WTC11 (cell line): ENCODE measurements at regions not wholly inside any gene's neighbourhood (a gene's known extent, or its start where the extent isn't known, plus 50 kb on each side); places are given as distances from the start of the nearest gene placed in this dataset.

ENCODE experiments used
- CBFB ChIP-seq: sonication (generic); formaldehyde crosslinking; IDR thresholded peaks from 2 replicates; pipeline ENCODE4 v1.8.1; 2022; ENCODE audit warnings: mild to moderate bottlenecking, low read depth, missing genetic modification reagents
- CREM ChIP-seq: sonication (generic); formaldehyde crosslinking; IDR thresholded peaks from 2 replicates; pipeline ENCODE4 v1.8.1; 2022; ENCODE audit warnings: mild to moderate bottlenecking, missing genetic modification reagents, moderate library complexity
- JUN ChIP-seq: sonication (generic); formaldehyde crosslinking; IDR thresholded peaks from 2 replicates; pipeline ENCODE4 v1.8.0; 2023; ENCODE audit warnings: mild to moderate bottlenecking, missing genetic modification reagents
- KAT7 ChIP-seq: sonication (generic); formaldehyde crosslinking; IDR thresholded peaks from 2 replicates; pipeline ENCODE4 v1.8.1; 2023; ENCODE audit warnings: missing genetic modification reagents, mild to moderate bottlenecking, borderline replicate concordance
- ZBTB21 ChIP-seq: sonication (generic); formaldehyde crosslinking; IDR thresholded peaks from 2 replicates; pipeline ENCODE4 v1.8.1; 2023; ENCODE audit warnings: mild to moderate bottlenecking, missing genetic modification reagents, borderline replicate concordance
- ZNF138 ChIP-seq: sonication (generic); formaldehyde crosslinking; conservative IDR thresholded peaks from 2 replicates; pipeline ENCODE4 v1.8.1; 2022; ENCODE audit warnings: mild to moderate bottlenecking, moderate library complexity, missing genetic modification reagents
- ZNF263 ChIP-seq: sonication (generic); formaldehyde crosslinking; IDR thresholded peaks from 2 replicates; pipeline ENCODE4 v1.8.1; 2022; ENCODE audit warnings: low read depth, mild to moderate bottlenecking, moderate library complexity, missing genetic modification reagents
- TF ChIP-seq, protein P1 (sequence below): sonication (generic); formaldehyde crosslinking; IDR thresholded peaks from 2 replicates; pipeline ENCODE4 v1.8.1; 2023; ENCODE audit warnings: mild to moderate bottlenecking, missing genetic modification reagents, moderate library complexity
- TF ChIP-seq, protein P2 (sequence below): sonication (generic); formaldehyde crosslinking; IDR thresholded peaks from 2 replicates; pipeline ENCODE4 v1.8.0; 2022; ENCODE audit warnings: mild to moderate bottlenecking, missing genetic modification reagents
- TF ChIP-seq, protein P3 (sequence below): fragments of 200-600 bp; IDR thresholded peaks from 2 replicates; pipeline ENCODE4 v1.8.0; 2022; ENCODE audit warnings: antibody characterized with exemption
- TF ChIP-seq, protein P4 (sequence below): sonication (generic); formaldehyde crosslinking; IDR thresholded peaks from 2 replicates; pipeline ENCODE4 v1.8.1; 2023; ENCODE audit warnings: mild to moderate bottlenecking, missing genetic modification reagents

DNA sequence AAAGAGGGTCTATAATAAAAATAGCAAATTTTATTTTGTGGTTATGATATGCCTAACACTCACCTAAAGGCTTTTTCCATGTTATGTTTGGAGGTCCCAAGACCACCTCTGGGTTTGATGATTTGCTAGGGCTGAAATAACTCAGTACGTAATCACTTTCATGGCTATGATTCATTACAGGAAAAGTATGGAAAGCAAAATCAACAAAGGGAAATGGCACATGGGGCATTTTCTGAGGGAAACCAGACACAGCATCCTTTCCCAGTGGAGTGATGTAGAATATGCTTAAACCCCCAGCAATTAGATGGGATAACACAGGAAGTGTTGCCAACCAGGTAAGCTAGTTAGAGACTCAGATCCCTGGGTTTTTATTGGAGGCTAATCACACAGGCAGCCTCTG lies 701.6 kb upstream of the CBLB start:
- TF ChIP-seq, protein P1, sequence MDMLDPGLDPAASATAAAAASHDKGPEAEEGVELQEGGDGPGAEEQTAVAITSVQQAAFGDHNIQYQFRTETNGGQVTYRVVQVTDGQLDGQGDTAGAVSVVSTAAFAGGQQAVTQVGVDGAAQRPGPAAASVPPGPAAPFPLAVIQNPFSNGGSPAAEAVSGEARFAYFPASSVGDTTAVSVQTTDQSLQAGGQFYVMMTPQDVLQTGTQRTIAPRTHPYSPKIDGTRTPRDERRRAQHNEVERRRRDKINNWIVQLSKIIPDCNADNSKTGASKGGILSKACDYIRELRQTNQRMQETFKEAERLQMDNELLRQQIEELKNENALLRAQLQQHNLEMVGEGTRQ (CRISPR knock-in tag), result no peak
- TF ChIP-seq, protein P2, sequence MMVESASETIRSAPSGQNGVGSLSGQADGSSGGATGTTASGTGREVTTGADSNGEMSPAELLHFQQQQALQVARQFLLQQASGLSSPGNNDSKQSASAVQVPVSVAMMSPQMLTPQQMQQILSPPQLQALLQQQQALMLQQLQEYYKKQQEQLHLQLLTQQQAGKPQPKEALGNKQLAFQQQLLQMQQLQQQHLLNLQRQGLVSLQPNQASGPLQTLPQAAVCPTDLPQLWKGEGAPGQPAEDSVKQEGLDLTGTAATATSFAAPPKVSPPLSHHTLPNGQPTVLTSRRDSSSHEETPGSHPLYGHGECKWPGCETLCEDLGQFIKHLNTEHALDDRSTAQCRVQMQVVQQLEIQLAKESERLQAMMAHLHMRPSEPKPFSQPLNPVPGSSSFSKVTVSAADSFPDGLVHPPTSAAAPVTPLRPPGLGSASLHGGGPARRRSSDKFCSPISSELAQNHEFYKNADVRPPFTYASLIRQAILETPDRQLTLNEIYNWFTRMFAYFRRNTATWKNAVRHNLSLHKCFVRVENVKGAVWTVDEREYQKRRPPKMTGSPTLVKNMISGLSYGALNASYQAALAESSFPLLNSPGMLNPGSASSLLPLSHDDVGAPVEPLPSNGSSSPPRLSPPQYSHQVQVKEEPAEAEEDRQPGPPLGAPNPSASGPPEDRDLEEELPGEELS (CRISPR knock-in tag), result no peak
- TF ChIP-seq JUN (CRISPR knock-in tag) (no peak), ZNF138 (CRISPR knock-in tag) (no peak), ZNF263 (CRISPR knock-in tag) (no peak), ZBTB21 (no peak), KAT7 (no peak), CBFB (CRISPR knock-in tag) (no peak), CREM (CRISPR knock-in tag) (no peak)
- TF ChIP-seq, protein P3, sequence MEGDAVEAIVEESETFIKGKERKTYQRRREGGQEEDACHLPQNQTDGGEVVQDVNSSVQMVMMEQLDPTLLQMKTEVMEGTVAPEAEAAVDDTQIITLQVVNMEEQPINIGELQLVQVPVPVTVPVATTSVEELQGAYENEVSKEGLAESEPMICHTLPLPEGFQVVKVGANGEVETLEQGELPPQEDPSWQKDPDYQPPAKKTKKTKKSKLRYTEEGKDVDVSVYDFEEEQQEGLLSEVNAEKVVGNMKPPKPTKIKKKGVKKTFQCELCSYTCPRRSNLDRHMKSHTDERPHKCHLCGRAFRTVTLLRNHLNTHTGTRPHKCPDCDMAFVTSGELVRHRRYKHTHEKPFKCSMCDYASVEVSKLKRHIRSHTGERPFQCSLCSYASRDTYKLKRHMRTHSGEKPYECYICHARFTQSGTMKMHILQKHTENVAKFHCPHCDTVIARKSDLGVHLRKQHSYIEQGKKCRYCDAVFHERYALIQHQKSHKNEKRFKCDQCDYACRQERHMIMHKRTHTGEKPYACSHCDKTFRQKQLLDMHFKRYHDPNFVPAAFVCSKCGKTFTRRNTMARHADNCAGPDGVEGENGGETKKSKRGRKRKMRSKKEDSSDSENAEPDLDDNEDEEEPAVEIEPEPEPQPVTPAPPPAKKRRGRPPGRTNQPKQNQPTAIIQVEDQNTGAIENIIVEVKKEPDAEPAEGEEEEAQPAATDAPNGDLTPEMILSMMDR, result no peak
- TF ChIP-seq, protein P4, sequence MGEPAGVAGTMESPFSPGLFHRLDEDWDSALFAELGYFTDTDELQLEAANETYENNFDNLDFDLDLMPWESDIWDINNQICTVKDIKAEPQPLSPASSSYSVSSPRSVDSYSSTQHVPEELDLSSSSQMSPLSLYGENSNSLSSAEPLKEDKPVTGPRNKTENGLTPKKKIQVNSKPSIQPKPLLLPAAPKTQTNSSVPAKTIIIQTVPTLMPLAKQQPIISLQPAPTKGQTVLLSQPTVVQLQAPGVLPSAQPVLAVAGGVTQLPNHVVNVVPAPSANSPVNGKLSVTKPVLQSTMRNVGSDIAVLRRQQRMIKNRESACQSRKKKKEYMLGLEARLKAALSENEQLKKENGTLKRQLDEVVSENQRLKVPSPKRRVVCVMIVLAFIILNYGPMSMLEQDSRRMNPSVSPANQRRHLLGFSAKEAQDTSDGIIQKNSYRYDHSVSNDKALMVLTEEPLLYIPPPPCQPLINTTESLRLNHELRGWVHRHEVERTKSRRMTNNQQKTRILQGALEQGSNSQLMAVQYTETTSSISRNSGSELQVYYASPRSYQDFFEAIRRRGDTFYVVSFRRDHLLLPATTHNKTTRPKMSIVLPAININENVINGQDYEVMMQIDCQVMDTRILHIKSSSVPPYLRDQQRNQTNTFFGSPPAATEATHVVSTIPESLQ (CRISPR knock-in tag), result no peak
